Neural cell (in vitro differentiated cells): ENCODE measurements at regions not wholly inside any gene's neighbourhood (a gene's known extent, or its start where the extent isn't known, plus 50 kb on each side); places are given as distances from the start of the nearest gene placed in this dataset.

Experiments used
- EP300 ChIP-seq: fragments of 450-650 bp; conservative IDR thresholded peaks from 2 replicates; pipeline ENCODE4 v1.6.1; 2014; ENCODE audit warnings: antibody characterized with exemption, mild to moderate bottlenecking, moderate library complexity; ENCODE audit not compliant: poor library complexity, severe bottlenecking
- EZH2 ChIP-seq: fragments of 200-600, 300-800 bp; shearing (Covaris generic), sonication (generic); IDR thresholded peaks from 2 replicates; pipeline ENCODE4 v1.6.1; 2014; ENCODE audit warnings: antibody characterized with exemption, low read length, borderline replicate concordance, mild to moderate bottlenecking; ENCODE audit not compliant: insufficient read depth, poor library complexity, severe bottlenecking
- MXI1 ChIP-seq: fragments of 450-650 bp; conservative IDR thresholded peaks from 2 replicates; pipeline ENCODE4 v1.6.1; 2014; ENCODE audit warnings: antibody characterized with exemption, mild to moderate bottlenecking; ENCODE audit not compliant: poor library complexity, severe bottlenecking
- POLR2AphosphoS5 ChIP-seq: IDR thresholded peaks from 2 replicates; pipeline ENCODE4 v1.6.1; 2012
- REST ChIP-seq: IDR thresholded peaks from 2 replicates; pipeline ENCODE4 v1.6.1; 2012; ENCODE audit warnings: borderline replicate concordance
- SMC3 ChIP-seq: fragments of 450-650 bp; conservative IDR thresholded peaks from 2 replicates; pipeline ENCODE4 v1.6.1; 2014; ENCODE audit warnings: antibody characterized with exemption, mild to moderate bottlenecking, moderate library complexity; ENCODE audit not compliant: poor library complexity
- TAF1 ChIP-seq: IDR thresholded peaks from 2 replicates; pipeline ENCODE4 v1.6.1; 2012; ENCODE audit warnings: low read depth
- TF ChIP-seq, protein P1 (sequence below): fragments of 450-650 bp; IDR thresholded peaks from 2 replicates; pipeline ENCODE4 v1.5.1; 2014; ENCODE audit warnings: antibody characterized with exemption, mild to moderate bottlenecking, moderate library complexity; ENCODE audit not compliant: poor library complexity, severe bottlenecking

- TF ChIP-seq, protein P1, sequence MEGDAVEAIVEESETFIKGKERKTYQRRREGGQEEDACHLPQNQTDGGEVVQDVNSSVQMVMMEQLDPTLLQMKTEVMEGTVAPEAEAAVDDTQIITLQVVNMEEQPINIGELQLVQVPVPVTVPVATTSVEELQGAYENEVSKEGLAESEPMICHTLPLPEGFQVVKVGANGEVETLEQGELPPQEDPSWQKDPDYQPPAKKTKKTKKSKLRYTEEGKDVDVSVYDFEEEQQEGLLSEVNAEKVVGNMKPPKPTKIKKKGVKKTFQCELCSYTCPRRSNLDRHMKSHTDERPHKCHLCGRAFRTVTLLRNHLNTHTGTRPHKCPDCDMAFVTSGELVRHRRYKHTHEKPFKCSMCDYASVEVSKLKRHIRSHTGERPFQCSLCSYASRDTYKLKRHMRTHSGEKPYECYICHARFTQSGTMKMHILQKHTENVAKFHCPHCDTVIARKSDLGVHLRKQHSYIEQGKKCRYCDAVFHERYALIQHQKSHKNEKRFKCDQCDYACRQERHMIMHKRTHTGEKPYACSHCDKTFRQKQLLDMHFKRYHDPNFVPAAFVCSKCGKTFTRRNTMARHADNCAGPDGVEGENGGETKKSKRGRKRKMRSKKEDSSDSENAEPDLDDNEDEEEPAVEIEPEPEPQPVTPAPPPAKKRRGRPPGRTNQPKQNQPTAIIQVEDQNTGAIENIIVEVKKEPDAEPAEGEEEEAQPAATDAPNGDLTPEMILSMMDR, result no peak
- no peak for TF ChIP-seq POLR2AphosphoS5
- TF ChIP-seq EP300, result no peak
- TF ChIP-seq TAF1, result no peak
- no peak for TF ChIP-seq EZH2
- no peak for TF ChIP-seq SMC3
- TF ChIP-seq REST, result no peak
- TF ChIP-seq MXI1, result no peak
Measured at GRCh38 chr9:26335116-26335515, 557.5 kb downstream of the CAAP1 start.
